SK-N-MC (cell line): ENCODE measurements at regions not wholly inside any gene's neighbourhood (a gene's known extent, or its start where the extent isn't known, plus 50 kb on each side); places are given as distances from the start of the nearest gene placed in this dataset.

ENCODE experiments used
- EZH2 ChIP-seq: fragments of 200-600 bp; sonication (generic); IDR thresholded peaks from one replicate; pipeline ENCODE4 v1.6.1; 2017; ENCODE audit warnings: antibody characterized with exemption
- FOXP2 ChIP-seq: optimal IDR thresholded peaks from 2 replicates; pipeline ENCODE3; 2011; ENCODE audit warnings: mild to moderate bottlenecking, moderate library complexity; ENCODE audit not compliant: insufficient read depth; ENCODE audit errors: extremely low read length, control extremely low read depth
- POLR2AphosphoS5 ChIP-seq: IDR thresholded peaks from 2 replicates; pipeline ENCODE4 v1.6.1; 2012; ENCODE audit warnings: mild to moderate bottlenecking, low read depth, low read length, borderline replicate concordance

GRCh38 chr5:1934801-1935429 lies 52.2 kb upstream of the IRX4 start:
- TF ChIP-seq POLR2AphosphoS5 (no peak), EZH2 (no peak), FOXP2 (no peak)
